ENCODE measurements at regions not wholly inside any gene's neighbourhood (a gene's known extent, or its start where the extent isn't known, plus 50 kb on each side); places are given as distances from the start of the nearest gene placed in this dataset.

DNA sequence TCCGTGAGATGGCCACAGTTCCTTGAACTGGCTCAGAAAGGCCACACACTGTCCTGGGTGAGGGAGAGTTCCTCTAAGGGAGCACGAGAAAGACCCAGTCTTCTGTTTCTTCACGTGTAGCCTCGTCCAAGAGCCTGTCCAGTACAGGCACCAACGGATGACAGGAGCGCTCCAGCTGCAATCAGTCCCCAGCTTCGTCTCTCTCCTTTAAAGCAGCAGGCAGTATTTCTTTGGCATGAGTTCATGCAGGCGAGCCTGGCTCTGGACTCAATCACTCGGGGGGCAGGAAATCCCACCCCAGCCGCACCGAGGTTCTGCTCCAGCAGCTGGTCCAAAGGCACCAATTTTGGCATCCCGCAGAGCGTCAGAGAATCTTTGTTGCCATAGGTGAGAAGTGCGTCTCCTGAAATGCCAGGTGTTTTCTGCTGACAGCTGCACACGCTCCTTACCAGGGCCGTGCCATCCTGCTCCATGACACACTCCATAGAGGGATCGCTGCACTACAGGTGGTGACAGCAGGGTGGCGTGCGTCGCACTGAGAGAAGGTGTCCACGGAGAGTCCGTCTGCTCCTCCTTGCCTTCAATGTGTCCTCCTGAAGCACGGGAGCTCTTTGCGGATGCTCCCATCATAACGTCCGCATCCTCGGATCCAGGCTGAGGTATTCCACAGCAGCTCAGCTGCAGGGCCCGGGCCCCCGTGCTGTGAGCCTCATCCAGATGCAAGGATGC, 59.6 kb upstream of the AFDN start:
- no peak for DNase-seq

DNA sequence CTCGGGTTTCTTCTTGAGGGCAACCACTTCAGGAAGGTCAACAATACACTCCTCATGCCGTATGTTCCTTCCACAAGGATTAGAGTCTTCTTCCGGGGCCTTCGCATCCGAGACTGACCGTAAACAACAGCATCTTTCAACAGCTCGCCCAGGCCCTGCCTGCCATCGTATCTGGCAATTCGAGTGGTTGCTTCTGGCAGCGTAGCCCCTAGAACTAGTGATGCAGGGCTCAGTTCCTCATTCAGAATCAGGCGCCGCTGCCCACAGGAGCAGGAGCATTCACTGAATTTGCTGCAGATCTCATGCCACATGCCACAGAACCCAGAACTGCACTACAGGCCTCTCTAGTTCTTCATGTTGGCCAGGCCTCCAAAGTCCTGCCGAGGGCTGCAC, 59.0 kb upstream of the AFDN start:
- DNase-seq, result no peak

GRCh38 chr6:167768471-167769215, 58.1 kb upstream of the AFDN start:
- DNase-seq, result no peak

GRCh38 chr6:167769408-167770190, 57.1 kb upstream of the AFDN start:
- no peak for DNase-seq

GRCh38 chr6:167770291-167770955, 56.3 kb upstream of the AFDN start:
- DNase-seq, result no peak

DNA sequence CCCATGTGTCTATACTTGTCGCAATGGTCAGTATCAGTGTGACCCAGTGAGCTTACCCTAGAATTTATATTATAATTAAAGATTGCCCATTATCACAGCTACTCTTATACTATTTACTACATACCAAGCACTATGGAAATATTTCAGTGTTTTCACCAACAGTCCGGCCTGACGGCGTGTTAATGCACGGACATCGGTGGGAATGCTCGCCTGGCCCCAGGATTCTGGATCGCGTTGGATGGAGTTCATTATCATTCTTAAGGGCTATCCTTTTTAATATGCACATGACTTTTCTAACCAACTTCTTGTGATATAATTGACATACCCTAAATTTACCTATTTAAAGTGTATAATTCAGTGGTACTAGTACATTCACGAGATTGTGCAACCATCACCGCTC, 51.8 kb upstream of the AFDN start:
- DNase-seq, result no peak

GRCh38 chr6:167776906-167777627, 49.6 kb upstream of the AFDN start:
- DNase-seq, result no peak

Measured in anterior cingulate cortex (tissue), 58 donors.